GM19023 (cell line): ENCODE measurements at regions not wholly inside any gene's neighbourhood (a gene's known extent, or its start where the extent isn't known, plus 50 kb on each side); places are given as distances from the start of the nearest gene placed in this dataset.
"Not testable (repeated sequence)": the region's sequence is repeated elsewhere in the genome, so short reads cannot be mapped to it uniquely, and the experiment has no call there.

Experiments
- ATAC-seq: cut with Tn5 transposase; IDR thresholded peaks from one replicate; pipeline ENCODE4 v1.9.1; 2021; ENCODE audit warnings: mild to moderate bottlenecking, moderate library complexity; ENCODE audit not compliant: unreplicated experiment

GRCh38 chr3:36656873-36657272, 107.5 kb downstream of the DCLK3 start:
- ATAC-seq: no peak

GRCh38 chr3:36653095-36653494, 111.3 kb downstream of the DCLK3 start:
- no peak for ATAC-seq

- no peak for ATAC-seq
These were observed 112.2 kb downstream of the DCLK3 start for GRCh38 chr3:36652104-36652503.

GRCh38 chr3:36650271-36650671, 114.1 kb downstream of the DCLK3 start:
- no peak for ATAC-seq

GRCh38 chr3:36649125-36649524, 115.2 kb downstream of the DCLK3 start:
- no peak for ATAC-seq

- peak; percentile 73 for ATAC-seq
These were observed 115.9 kb downstream of the DCLK3 start for GRCh38 chr3:36648241-36649034.

GRCh38 chr3:36647423-36647853, 116.9 kb downstream of the DCLK3 start:
- no peak for ATAC-seq

GRCh38 chr3:36643192-36643591, 121.2 kb downstream of the DCLK3 start:
- no peak for ATAC-seq

GRCh38 chr3:36635731-36636130, 128.6 kb downstream of the DCLK3 start:
- no peak for ATAC-seq

GRCh38 chr3:36633897-36634296, 130.5 kb downstream of the DCLK3 start:
- ATAC-seq: not testable (repeated sequence)

- no peak for ATAC-seq
These were observed 131.3 kb downstream of the DCLK3 start for GRCh38 chr3:36633060-36633459.

GRCh38 chr3:36631549-36631948, 132.8 kb downstream of the DCLK3 start:
- ATAC-seq: no peak

GRCh38 chr3:36615861-36616260, 148.5 kb downstream of the DCLK3 start:
- ATAC-seq: no peak

- no peak for ATAC-seq
These were observed 157.2 kb downstream of the DCLK3 start for GRCh38 chr3:36606871-36607765.

GRCh38 chr3:36603423-36603822, 160.9 kb downstream of the DCLK3 start:
- ATAC-seq: no peak

- ATAC-seq: no peak
These were observed 163.9 kb downstream of the DCLK3 start for GRCh38 chr3:36600404-36600803.
